SK-N-SH (cell line): ENCODE measurements at regions not wholly inside any gene's neighbourhood (a gene's known extent, or its start where the extent isn't known, plus 50 kb on each side); places are given as distances from the start of the nearest gene placed in this dataset.

Source experiments
- EZH2phosphoT487 ChIP-seq: fragments of 200-600 bp; sonication (generic); IDR thresholded peaks from 2 replicates; pipeline ENCODE4 v1.6.1; 2017; ENCODE audit warnings: low read depth, mixed run types, mild to moderate bottlenecking, antibody characterized with exemption, moderate library complexity, borderline replicate concordance
- NRF1 ChIP-seq: IDR thresholded peaks from 2 replicates; pipeline ENCODE4 v1.6.1; 2012; ENCODE audit warnings: low read depth, mild to moderate bottlenecking, low read length
- USF2 ChIP-seq: fragments of 150-350 bp; IDR thresholded peaks from 2 replicates; pipeline ENCODE4 v1.6.1; 2017; ENCODE audit warnings: antibody characterized with exemption, low read length, low read depth, borderline replicate concordance
- TF ChIP-seq, protein P1 (sequence below): IDR thresholded peaks from 2 replicates; pipeline ENCODE4; 2012

GRCh38 chr6:61586934-61587537 is 699.0 kb downstream of the KHDRBS2 start:
- TF ChIP-seq EZH2phosphoT487 (no peak), NRF1 (no peak), USF2 (no peak)
- TF ChIP-seq, protein P1, sequence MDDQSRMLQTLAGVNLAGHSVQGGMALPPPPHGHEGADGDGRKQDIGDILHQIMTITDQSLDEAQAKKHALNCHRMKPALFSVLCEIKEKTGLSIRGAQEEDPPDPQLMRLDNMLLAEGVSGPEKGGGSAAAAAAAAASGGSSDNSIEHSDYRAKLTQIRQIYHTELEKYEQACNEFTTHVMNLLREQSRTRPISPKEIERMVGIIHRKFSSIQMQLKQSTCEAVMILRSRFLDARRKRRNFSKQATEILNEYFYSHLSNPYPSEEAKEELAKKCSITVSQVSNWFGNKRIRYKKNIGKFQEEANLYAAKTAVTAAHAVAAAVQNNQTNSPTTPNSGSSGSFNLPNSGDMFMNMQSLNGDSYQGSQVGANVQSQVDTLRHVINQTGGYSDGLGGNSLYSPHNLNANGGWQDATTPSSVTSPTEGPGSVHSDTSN = no peak
